ENCODE measurements at regions not wholly inside any gene's neighbourhood (a gene's known extent, or its start where the extent isn't known, plus 50 kb on each side); places are given as distances from the start of the nearest gene placed in this dataset.

DNA sequence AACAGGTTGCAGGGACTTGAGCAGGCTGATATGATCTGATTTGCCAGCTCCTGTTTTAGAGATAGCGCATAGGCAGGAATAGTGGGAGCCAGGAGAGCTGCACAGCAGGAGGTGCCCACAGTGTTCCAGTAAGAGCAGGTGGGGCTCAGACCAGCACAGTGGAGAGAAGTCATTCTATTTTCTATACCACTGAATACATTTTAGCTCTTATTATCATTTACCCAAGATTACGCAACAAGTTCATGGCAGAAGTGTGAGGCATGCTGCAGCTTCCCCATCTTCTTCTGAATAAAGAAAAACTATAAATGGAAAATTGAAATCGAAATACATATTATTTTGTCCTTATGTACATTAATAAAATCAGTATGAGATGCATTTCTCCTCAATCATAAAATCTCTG, 114.7 kb upstream of the EDNRA start:
- DNase-seq (ENCODE audit: low read depth) = no peak
- TF ChIP-seq, protein P1, sequence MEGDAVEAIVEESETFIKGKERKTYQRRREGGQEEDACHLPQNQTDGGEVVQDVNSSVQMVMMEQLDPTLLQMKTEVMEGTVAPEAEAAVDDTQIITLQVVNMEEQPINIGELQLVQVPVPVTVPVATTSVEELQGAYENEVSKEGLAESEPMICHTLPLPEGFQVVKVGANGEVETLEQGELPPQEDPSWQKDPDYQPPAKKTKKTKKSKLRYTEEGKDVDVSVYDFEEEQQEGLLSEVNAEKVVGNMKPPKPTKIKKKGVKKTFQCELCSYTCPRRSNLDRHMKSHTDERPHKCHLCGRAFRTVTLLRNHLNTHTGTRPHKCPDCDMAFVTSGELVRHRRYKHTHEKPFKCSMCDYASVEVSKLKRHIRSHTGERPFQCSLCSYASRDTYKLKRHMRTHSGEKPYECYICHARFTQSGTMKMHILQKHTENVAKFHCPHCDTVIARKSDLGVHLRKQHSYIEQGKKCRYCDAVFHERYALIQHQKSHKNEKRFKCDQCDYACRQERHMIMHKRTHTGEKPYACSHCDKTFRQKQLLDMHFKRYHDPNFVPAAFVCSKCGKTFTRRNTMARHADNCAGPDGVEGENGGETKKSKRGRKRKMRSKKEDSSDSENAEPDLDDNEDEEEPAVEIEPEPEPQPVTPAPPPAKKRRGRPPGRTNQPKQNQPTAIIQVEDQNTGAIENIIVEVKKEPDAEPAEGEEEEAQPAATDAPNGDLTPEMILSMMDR (conservative IDR thresholded peaks at IDR 0.05; ENCODE audit: low read depth, low read length) = no peak
- no peak overlapping the region for H3K4me3 ChIP-seq (ENCODE audit: low read length)

DNA sequence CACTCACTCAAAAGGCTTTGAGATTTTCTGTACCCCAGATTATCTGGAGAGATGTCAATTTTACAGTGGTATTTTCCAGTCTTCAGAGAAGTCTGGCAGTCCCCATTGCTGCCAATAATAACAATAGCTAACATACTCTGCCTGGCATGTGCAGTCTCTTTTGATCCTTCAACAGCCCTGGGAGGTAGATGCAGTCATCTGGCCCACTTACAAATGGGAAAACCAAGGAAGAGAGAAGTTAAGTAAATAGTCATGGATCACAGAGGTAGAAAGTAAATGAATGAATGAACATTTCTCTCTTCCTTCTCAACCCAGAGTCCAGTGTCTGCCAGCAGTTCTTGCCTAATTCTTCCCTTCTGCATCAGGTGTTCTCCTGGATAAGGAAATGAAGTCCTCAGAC, 113.0 kb upstream of the EDNRA start:
- no peak for DNase-seq (ENCODE audit: low read depth)
- TF ChIP-seq, protein P1 (conservative IDR thresholded peaks at IDR 0.05; ENCODE audit: low read depth, low read length) = no peak
- H3K4me3 ChIP-seq (ENCODE audit: low read length) = no peak overlapping the region

DNA sequence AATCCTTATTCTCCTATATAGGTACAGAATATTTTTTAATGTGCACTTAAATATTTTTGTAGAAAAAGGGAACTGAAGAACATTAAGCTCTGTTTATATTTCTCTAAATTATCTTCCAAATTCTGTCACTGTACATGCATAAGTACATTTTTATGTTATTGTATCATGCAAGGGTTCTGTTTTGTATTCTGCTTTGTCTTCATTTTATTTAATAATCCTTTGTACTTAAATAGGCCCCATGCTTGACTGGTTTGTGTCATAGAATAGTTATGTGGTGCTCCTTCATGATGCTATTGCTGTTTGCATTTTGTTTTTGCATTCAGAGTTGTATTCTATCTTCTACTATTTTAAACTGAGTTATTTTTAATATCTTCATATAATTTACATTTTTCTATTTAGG, 111.9 kb upstream of the EDNRA start:
- no peak overlapping the region for H3K4me3 ChIP-seq (ENCODE audit: low read length)
- no peak for DNase-seq (ENCODE audit: low read depth)
- TF ChIP-seq, protein P1 (conservative IDR thresholded peaks at IDR 0.05; ENCODE audit: low read depth, low read length) = no peak

DNA sequence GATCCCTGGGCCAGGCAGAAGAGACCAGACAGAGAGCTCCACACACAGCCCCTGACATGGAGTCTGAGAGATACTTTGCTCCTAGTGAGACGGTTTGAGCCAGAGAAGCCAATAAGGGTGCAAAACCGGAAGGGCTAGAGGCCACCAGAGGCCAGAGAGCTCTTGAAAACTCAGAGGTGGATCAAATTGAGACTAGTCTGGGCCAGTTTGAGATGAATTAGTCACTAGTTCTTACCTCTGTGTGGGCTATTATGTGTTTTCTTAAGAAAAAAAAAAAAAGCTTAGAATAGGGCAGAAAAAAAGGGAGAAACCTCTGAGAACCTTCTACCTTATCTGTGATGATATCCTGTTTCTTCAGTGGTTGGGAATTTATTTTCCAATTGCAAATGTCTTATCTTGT, 110.4 kb upstream of the EDNRA start:
- TF ChIP-seq, protein P1 (conservative IDR thresholded peaks at IDR 0.05; ENCODE audit: low read depth, low read length) = no peak
- DNase-seq (ENCODE audit: low read depth) = no peak
- no peak overlapping the region for H3K4me3 ChIP-seq (ENCODE audit: low read length)

DNA sequence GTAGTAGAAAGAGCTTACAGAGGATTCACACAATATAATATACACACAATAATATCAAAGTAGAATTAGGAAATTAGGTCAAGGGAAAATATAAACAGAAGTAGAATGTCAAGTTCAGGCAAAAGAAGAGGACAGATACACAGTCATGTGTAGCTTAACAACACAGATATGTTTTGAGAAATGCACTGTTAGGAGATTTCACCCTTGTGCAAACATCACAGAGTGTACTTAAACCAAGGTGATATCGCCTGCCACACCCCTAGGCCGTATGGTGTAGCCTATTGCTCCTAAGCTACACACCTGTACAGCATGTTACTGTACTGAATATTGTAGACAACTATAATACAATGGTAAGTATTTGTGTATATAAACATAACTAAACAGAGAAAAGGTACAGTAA, 110.0 kb upstream of the EDNRA start:
- TF ChIP-seq, protein P1 (conservative IDR thresholded peaks at IDR 0.05; ENCODE audit: low read depth, low read length) = no peak
- DNase-seq (ENCODE audit: low read depth) = no peak
- no peak overlapping the region for H3K4me3 ChIP-seq (ENCODE audit: low read length)

DNA sequence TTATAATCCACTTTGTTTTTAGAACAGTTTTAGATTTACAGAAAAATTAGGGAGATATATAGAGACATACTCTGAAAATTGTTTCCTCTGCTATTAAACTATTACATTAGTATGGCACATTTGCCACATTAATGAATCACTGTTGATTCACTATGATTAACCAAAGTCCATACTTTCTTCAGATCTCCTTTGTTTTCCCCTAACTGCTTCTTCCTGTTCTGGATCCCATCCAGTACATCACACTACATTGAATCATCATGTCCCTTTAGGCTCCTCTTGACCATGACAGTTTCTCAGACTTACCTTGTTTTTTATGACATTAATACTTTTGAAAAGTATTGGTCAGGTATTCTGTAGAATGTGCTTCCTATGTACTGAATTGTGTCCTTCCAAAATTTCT, 109.2 kb upstream of the EDNRA start:
- TF ChIP-seq, protein P1 (conservative IDR thresholded peaks at IDR 0.05; ENCODE audit: low read depth, low read length) = no peak
- DNase-seq (ENCODE audit: low read depth) = no peak
- no peak overlapping the region for H3K4me3 ChIP-seq (ENCODE audit: low read length)

DNA sequence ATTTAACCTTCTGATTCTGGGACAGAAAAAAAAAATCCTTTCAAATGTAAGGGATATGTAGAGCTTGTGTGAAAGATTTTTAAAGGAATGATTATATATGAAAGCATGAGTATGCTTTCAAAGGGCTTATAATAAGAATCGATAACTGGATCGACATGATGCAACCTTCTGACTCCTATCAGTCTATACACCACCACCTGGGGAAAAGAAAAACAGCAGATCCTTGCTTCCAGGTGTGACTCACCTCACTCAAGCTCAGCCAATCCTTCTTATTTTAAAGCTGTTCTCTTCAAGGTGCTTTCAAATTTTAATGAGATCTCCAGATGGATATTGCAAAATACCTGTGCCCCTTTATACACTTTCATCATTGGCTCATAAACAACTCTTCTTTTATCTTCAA, 102.1 kb upstream of the EDNRA start:
- H3K4me3 ChIP-seq (ENCODE audit: low read length) = no peak overlapping the region
- TF ChIP-seq, protein P1 (conservative IDR thresholded peaks at IDR 0.05; ENCODE audit: low read depth, low read length) = no peak
- no peak for DNase-seq (ENCODE audit: low read depth)

All from retinal pigment epithelial cell (primary cell).